ENCODE measurements at regions not wholly inside any gene's neighbourhood (a gene's known extent, or its start where the extent isn't known, plus 50 kb on each side); places are given as distances from the start of the nearest gene placed in this dataset.

DNA sequence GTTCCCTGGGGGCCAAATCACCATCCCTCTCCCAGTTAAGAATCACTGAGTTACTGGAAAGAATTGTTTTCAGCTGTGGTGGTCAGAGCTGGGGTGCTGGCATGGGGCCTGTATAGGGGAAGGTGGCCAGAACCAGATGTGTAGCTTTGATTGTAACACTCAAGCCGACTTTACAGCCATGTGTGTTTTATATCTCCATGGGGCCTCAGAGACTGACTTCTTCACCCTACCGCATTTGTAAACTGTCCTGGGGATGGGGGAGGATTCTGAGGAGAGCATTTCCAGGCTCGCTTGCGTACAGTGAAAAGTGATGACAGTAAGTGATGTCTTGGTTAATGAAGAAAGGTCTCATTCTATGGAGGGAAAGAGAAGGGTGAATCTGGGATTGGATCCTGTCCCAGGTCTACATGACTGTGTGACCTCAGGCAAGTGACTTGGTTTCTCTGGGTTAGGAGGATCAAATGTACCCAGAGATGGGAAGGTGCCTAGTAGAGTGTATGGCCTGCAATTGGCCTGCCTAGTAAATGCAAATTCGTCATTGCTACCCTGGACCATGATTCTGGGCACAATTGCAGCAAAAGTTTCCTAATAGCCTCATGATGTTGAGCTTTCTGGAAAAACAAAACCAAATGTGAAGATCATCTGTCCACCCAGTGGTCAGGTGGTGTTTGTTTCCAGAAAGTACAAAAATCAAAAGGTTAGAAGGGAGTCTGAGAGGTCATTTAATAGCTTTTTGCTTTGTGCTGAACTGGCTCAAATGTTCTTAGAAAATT, 49.7 kb upstream of the RCC2 start:
- Histone ChIP-seq H3K4me2 (ENCODE audit: insufficient read depth in 1 of 2, low read depth in 2 of 2, low read length in 2 of 2) (no peak overlapping the region), H3K36me3 (ENCODE audit: control insufficient read depth in 2 of 4, insufficient read depth in 4 of 4, low read length in 3 of 4) (no peaks in the 10 kb centered on the region), H2AK5ac (ENCODE audit: low read depth, low read length) (0 out of 2 replicates have a peak overlapping the region, but pooled peaks have one; percentile 16), H4K8ac (ENCODE audit: extremely low read depth, insufficient read depth, low read length) (no peak overlapping the region), H3K56ac (replicated peaks; ENCODE audit: insufficient read length, low read depth, low read length) (no peak overlapping the region), H3K18ac (ENCODE audit: extremely low read depth, low read length) (no peak overlapping the region), H3K79me2 (ENCODE audit: control insufficient read depth in 1 of 2, insufficient read depth in 2 of 2, low read length in 2 of 2) (no peaks in the 10 kb centered on the region), H3K4ac (replicated peaks; ENCODE audit: insufficient read length, low read depth, low read length) (no peak overlapping the region), H2AFZ (ENCODE audit: low read length) (no peak overlapping the region), H2BK15ac (ENCODE audit: low read length) (no peak overlapping the region), H3K9me3 (ENCODE audit: insufficient read depth in 2 of 2, low read depth in 1 of 2, low read length in 1 of 2) (no peaks in the 10 kb centered on the region), H3K27me3 (replicated peaks in 1 of 4; ENCODE audit: control insufficient read depth in 3 of 4, extremely low read depth in 1 of 4, insufficient read depth in 3 of 4, low read length in 3 of 4) (no peaks in the 10 kb centered on the region; a peak in 1 of 7 replicates), H4K20me1 (replicated peaks in 1 of 2; ENCODE audit: control insufficient read depth in 1 of 2, insufficient read depth in 2 of 2, low read length in 2 of 2) (no peaks in the 10 kb centered on the region), H2BK12ac (ENCODE audit: low read depth, low read length) (no peak overlapping the region), H3K14ac (ENCODE audit: insufficient read length) (no peak overlapping the region), H2BK5ac (ENCODE audit: low read depth, low read length) (no peak overlapping the region), H3K27ac (ENCODE audit: low read depth, low read length) (no peak overlapping the region), H2BK20ac (ENCODE audit: low read length) (no peak overlapping the region), H3K4me3 (ENCODE audit: extremely low read depth in 1 of 4, insufficient read depth in 2 of 4, low read depth in 3 of 4, low read length in 4 of 4) (no peak overlapping the region), H3K79me1 (ENCODE audit: low read depth, low read length) (no peaks in the 10 kb centered on the region), H4K5ac (ENCODE audit: insufficient read length, low read depth, low read length) (no peak overlapping the region), H3K9ac (replicated peaks in 1 of 4; ENCODE audit: extremely low read depth in 1 of 4, low read depth in 3 of 4, low read length in 3 of 4) (no peak overlapping the region), H3K23ac (ENCODE audit: insufficient read length) (no peak overlapping the region), H3K4me1 (replicated peaks in 1 of 4; ENCODE audit: control insufficient read depth in 3 of 4, insufficient read depth in 4 of 4, low read length in 3 of 4) (no peaks in the 10 kb centered on the region; a peak in 1 of 7 replicates), H3K23me2 (ENCODE audit: low read depth, low read length) (peaks cover 3% of the 10 kb centered on the region; the same call in 1 of the 2 replicates), H4K91ac (replicated peaks; ENCODE audit: insufficient read length, low read length) (no peak overlapping the region), H2BK120ac (replicated peaks; ENCODE audit: low read depth, low read length) (no peak overlapping the region)
- no peak for DNase-seq (ENCODE audit: low read depth in 1 of 2, low spot score in 2 of 2)
- CTCF ChIA-PET (ENCODE audit: partially characterized antibody): interaction anchor here (0.8 to 7.5 kb wide), 7 partner anchors 11 to 241 kb away, joined by 3 to 52 read pairs (median 4); no protein-coding TSS in a partner anchor
- WGBS, 2 experiments (ENCODE audit: extremely low coverage in 1 of 2, insufficient coverage in 1 of 2, insufficient read length in 1 of 2, insufficient replicate concordance in 2 of 2, low coverage in 1 of 2, low lambda C conversion rate in 2 of 2, missing lambda C conversion rate in 1 of 2): 89% methylated on average over 5 of the region's 5 CpGs; no CpG with 5 or more reads in 1 of the 2 experiments
- no peak for FAIRE-seq
- POLR2A ChIA-PET (ENCODE audit: partially characterized antibody): interaction anchor here (2.0 kb wide), 1 partner anchor 49 kb away, joined by 6 read pairs; the partner anchor contains the start of gene RCC2
- TF ChIP-seq NRF1 (IDR thresholded peaks at IDR 0.05; ENCODE audit: low read depth, low read length): no peak
- no peak for TF ChIP-seq SIN3A (conservative IDR thresholded peaks at IDR 0.05 in 1 of 2, IDR thresholded peaks at IDR 0.05 in 1 of 2; ENCODE audit: low read depth in 1 of 2, low read length in 2 of 2)
- TF ChIP-seq CBX8 (IDR thresholded peaks at IDR 0.05; ENCODE audit: borderline replicate concordance, low read depth, low read length): no peak
- TF ChIP-seq FOSL1 (IDR thresholded peaks at IDR 0.05; ENCODE audit: insufficient read depth, low read depth, low read length): no peak
- TF ChIP-seq TAF7 (optimal IDR thresholded peaks at IDR 0.05; ENCODE audit: borderline replicate concordance, low read depth, low read length): no peak
- no peak for TF ChIP-seq ASH2L (IDR thresholded peaks at IDR 0.05; ENCODE audit: low read length)
- no peak for TF ChIP-seq JUN (IDR thresholded peaks at IDR 0.05; ENCODE audit: low read depth, low read length)

Measured in H1 (cell line).